Fibroblast of mammary gland (primary cell): ENCODE measurements at regions not wholly inside any gene's neighbourhood (a gene's known extent, or its start where the extent isn't known, plus 50 kb on each side); places are given as distances from the start of the nearest gene placed in this dataset.
A peak's percentile ranks its signal among the peaks of the same experiment; 100 is the strongest.

Source experiments
- DNase-seq: peaks from one replicate; pipeline ENCODE4 v3.0.0-alpha.2; 2010; ENCODE audit warnings: low read depth
- H3K4me3 ChIP-seq: 2 replicates; pipeline ENCODE4 v1.5.1; 2011; ENCODE audit warnings: low read depth, mild to moderate bottlenecking, low read length, moderate library complexity; ENCODE audit not compliant: control insufficient read depth
- TF ChIP-seq, protein P1 (sequence below): conservative IDR thresholded peaks from 2 replicates; pipeline ENCODE4 v1.5.1; 2011; ENCODE audit warnings: low read depth, low read length, inconsistent platforms; ENCODE audit not compliant: control insufficient read depth, insufficient read depth

DNA sequence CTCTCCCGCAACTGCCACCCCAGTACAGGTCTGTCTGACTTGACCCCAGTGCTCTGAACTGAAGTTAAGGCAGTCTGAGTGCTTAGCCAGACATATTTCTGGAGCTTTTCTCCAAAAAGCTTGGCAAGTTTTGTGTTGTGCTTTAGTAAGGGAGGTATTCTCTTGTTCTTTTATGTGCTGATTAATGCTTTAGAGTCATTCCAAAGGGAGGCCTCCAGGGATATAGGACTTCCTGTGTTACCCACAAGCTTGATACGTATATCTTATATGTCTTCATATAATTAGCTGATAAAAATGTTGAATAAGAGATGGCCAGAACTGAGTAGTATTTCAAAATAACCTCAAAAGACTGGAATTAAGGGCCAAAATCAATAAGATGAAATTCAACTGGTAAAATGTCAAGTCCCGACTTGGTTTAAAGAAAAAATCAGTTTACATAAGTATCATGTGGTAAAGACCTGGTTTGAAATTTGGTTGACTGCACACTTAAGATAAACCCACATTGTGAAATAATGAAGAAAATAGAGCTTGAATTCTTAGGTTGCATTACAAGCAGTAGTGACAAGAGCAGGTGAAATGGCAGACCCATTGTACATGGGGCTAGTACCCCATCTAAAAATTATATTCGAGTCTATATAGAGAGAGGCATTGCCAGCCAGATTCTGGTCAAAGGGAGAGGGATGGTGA lies 226.9 kb downstream of the SNX19 start:
- peak; percentile 62 for DNase-seq
- no peak overlapping the region for H3K4me3 ChIP-seq
- TF ChIP-seq, protein P1, sequence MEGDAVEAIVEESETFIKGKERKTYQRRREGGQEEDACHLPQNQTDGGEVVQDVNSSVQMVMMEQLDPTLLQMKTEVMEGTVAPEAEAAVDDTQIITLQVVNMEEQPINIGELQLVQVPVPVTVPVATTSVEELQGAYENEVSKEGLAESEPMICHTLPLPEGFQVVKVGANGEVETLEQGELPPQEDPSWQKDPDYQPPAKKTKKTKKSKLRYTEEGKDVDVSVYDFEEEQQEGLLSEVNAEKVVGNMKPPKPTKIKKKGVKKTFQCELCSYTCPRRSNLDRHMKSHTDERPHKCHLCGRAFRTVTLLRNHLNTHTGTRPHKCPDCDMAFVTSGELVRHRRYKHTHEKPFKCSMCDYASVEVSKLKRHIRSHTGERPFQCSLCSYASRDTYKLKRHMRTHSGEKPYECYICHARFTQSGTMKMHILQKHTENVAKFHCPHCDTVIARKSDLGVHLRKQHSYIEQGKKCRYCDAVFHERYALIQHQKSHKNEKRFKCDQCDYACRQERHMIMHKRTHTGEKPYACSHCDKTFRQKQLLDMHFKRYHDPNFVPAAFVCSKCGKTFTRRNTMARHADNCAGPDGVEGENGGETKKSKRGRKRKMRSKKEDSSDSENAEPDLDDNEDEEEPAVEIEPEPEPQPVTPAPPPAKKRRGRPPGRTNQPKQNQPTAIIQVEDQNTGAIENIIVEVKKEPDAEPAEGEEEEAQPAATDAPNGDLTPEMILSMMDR, result no peak

DNA sequence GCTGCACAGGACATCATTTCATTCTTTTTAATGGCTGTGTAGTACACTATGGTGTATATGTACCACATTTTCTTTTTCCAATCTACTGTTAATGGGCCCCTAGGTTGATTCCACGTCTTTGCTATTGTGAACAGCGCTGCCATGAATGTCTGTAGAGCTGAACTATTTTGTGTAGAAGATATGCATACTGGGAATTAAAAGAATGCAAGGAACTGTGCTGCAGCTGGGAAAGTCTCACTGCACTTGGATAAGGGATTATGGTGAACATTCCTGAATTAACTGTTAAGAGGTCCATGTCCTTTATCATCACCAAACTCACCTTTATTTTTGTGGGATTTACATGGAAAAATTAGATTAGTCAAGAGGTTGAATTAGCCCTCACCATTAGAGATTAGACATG lies 224.7 kb downstream of the SNX19 start:
- H3K4me3 ChIP-seq, result no peak overlapping the region
- DNase-seq, result no peak
- TF ChIP-seq, protein P1, result no peak

DNA sequence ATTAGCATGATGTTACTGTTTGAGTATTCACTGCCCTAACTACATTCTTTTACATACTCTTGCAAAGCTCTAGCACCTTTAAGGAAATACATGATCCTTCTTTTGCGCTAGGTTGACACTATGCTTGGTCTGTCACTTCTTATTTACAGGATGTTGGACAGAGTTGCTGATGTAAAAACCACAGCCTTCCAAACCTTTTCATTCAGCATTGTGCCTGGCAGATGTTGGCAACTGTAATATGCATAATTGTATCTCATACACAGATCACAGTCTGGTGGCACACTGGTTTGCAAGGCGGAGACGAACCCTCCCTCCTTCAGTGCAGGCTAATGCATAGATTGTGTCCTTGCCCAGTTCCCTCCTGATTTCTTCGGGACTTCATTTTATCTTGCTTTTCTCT lies 224.1 kb downstream of the SNX19 start:
- H3K4me3 ChIP-seq, result no peak overlapping the region
- no peak for DNase-seq
- TF ChIP-seq, protein P1, result no peak

DNA sequence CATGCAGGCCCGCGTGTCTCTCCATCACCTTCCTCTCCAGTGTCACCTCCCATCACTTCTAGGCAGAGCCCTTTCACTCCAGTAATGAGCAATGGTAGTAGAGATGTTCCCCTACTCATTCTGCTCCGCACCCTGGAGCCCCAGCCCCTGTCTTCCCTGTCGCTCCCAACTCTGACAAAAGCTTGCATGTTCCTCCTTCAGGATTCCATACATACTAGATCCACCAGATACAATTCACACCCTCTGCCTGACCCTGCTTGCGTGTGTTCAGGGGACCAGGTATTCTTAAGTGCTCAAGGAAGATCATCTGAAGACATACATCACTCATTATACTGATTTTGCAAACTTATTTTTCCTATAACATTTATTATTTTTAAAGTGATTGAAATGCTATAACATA lies 222.7 kb downstream of the SNX19 start:
- DNase-seq, result no peak
- H3K4me3 ChIP-seq, result no peak overlapping the region
- TF ChIP-seq, protein P1, result no peak

DNA sequence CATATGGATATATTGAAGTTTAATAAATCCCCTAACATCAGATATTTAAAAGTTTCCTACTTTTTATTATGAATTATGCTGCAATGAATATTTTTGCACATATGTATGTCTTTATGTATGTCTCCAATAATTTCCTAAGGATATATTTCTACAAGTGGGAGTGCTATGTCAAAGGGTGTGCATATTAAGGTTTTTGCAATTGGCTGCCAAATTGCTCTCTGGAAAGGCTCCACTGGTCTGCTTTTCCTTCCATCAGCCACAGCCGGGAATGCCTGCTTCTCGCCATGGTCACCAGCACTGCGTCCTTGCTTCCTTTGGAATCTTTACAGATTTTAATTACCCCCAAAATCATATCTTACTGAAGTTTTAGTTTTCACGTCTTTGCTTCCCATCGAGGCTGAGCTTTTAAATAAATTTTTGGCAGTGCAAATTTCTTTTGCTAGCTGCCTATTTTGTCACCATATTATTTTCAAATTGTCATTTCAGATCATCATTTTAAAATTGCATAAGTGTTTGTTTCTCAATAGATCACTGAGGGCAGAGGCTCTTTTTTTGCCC lies 221.7 kb downstream of the SNX19 start:
- TF ChIP-seq, protein P1, result no peak
- DNase-seq, result no peak
- no peak overlapping the region for H3K4me3 ChIP-seq

DNA sequence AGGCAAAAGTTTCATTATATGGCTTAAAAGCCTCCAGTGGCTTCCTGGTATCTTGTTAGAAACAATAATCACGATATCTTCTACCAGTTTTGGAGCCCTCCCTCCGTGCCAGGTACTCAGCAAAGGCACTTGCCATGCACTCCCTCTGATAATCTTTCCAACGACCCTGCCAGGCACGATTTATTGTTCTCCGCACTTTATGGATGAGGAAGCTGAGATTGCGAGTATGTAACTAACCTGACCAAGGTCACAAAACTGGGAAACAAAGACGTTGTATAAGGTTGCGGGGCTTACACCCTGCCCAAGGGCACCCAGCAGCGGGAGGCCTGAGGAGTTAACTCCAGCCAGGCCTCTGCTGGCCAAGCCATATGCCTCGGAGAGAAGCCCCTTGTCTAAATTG lies 218.1 kb downstream of the SNX19 start:
- no peak for DNase-seq
- TF ChIP-seq, protein P1, result no peak
- H3K4me3 ChIP-seq, result no peak overlapping the region

DNA sequence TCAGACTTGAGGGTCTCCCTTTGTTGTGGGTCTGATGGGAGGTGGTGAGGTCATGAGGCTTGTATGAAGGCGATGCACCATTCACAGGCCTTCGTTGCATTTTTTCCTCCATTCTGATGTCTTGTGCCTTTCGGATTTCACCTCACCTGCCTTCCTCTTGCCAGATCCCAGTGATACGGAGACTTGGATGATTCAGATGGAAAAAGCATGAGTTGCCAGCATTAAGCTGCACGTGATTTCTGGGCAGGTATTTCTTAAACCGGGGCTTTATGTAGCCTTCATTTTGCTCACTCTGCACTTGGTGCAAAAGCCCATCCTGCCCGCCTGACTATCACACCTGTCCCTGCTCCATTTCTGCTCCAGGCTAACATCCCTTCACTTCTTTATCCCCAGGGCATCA lies 216.7 kb downstream of the SNX19 start:
- no peak overlapping the region for H3K4me3 ChIP-seq
- TF ChIP-seq, protein P1, result no peak
- no peak for DNase-seq
